PC-9 (cell line): ENCODE measurements at regions not wholly inside any gene's neighbourhood (a gene's known extent, or its start where the extent isn't known, plus 50 kb on each side); places are given as distances from the start of the nearest gene placed in this dataset.

Source experiments
- CTCF ChIP-seq: fragments of 200-600 bp; sonication (generic); conservative IDR thresholded peaks from 2 replicates; pipeline ENCODE4 v1.6.1; 2017; ENCODE audit warnings: mixed run types, antibody characterized with exemption, mild to moderate bottlenecking, moderate library complexity
- EZH2 ChIP-seq: fragments of 200-600 bp; sonication (generic); IDR thresholded peaks from 2 replicates; pipeline ENCODE4 v1.8.0; 2017; ENCODE audit warnings: antibody characterized with exemption, low read depth

GRCh38 chr10:18906636-18907035 lies 142.0 kb upstream of the MALRD1 start:
- no peak for TF ChIP-seq CTCF
- TF ChIP-seq EZH2: no peak
